Epidermal melanocyte (primary cell): ENCODE measurements at regions not wholly inside any gene's neighbourhood (a gene's known extent, or its start where the extent isn't known, plus 50 kb on each side); places are given as distances from the start of the nearest gene placed in this dataset.

Source experiments
- DNase-seq: peaks from one replicate; pipeline ENCODE4 v3.0.0; 2011; ENCODE audit warnings: low spot score; ENCODE audit not compliant: insufficient read length

DNA sequence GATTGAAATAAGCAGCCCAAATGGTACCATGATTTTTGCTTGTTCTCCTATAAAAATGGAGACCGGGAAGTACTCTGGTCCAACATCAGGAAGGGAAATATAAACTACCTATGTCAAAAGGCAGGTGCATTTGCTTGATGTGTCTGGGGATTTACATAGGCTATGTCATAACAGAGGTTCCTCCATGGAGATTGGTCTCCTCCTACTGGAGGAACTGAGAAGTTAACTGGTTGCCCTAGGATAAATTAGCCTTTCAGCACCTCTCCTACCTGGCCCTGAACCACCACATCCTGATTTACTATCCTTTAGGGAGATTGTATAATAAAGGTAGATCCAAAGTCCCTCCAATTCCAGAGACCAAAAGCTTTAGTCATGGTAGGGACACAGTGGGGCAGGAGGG is 1109.3 kb upstream of the B3GALT2 start:
- DNase-seq: no peak

DNA sequence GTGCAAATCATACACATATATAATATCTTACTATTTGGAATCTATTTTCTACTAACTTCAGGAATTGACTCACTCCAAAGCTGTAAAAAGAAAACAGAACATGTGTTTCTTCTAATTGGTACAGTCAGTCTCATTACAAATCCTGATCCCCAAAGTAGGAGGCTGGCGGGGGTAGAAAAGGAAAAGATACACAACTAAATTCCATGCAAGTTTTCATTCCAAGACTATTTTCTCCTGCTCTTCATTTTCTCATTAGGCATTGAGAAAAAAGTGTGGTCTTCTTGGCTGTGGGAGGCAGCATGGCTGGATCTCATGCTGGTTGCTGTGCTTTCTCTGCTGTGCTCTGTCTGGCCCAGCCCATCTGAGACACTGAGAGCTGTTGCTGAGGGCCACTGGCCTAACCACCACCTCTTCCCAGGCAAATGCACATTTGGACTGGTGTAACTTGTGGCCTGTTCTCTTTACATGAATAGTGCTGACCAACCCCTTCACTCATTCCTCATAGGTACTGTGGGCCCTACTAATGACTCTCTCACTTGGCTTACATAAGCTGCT is 1107.5 kb upstream of the B3GALT2 start:
- DNase-seq: no peak

GRCh38 chr1:194292966-194293365 is 1106.6 kb upstream of the B3GALT2 start:
- no peak for DNase-seq

GRCh38 chr1:194289569-194290266 is 1103.3 kb upstream of the B3GALT2 start:
- DNase-seq: no peak

DNA sequence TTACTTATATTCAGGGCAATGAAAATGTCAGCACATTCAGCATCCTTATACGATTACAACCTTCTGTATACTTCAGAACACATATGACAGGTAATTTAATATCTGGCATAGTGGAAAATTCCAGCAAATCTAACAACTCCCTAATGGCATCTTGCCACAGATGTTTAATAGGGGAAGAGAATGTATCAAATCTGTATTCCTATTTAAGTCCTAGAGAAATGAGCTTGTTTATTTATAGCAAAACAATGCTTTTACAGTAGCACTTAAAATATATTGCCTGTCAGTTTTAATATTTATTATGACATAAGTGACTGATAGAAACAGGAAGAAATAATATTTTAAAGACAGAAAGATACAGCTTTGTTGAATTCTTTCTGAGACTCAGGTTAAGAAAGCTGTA is 1101.8 kb upstream of the B3GALT2 start:
- no peak for DNase-seq

- no peak for DNase-seq
These were observed 1095.0 kb upstream of the B3GALT2 start for GRCh38 chr1:194281376-194281775.

DNA sequence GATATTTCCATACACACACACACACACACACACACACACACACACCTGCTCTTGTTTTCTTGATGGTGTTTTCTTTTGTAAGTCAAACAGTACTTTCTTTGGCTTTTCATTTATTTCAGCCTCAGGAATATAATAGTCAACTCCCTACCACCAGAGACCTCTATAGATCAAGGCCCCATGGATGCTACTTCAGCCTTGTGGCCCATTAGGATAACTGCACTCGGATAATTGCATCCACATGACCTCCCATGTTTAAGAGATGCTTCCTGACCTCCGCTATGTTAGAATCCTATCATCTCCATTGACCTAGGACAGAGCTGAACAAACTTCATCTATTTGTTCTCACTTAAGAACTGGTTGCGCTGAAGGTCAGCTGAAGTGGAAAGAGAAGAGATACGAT is 1094.0 kb upstream of the B3GALT2 start:
- no peak for DNase-seq

- DNase-seq: no peak
These were observed 1093.6 kb upstream of the B3GALT2 start for GRCh38 chr1:194279975-194280374.

GRCh38 chr1:194277927-194278326 is 1091.5 kb upstream of the B3GALT2 start:
- no peak for DNase-seq

DNA sequence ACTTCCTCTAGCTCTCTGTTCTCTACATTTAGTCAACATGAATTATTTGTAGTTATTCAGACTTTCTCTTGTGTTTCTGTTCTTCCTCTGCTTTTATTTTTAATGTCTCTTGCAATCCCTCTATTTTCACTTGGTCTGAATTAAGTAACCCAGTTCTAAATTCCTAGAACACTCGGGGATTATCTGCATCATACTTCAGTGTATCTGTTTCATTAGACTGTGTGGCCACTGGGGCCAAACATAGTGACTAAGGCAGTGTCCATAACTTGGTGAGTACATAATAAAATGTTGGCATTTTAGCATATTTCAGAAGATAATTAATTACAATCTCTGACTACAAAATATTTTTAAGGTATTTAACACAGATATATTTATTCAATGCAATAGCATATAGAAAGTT is 1087.2 kb upstream of the B3GALT2 start:
- DNase-seq: no peak

GRCh38 chr1:194268839-194269238 is 1082.4 kb upstream of the B3GALT2 start:
- no peak for DNase-seq

- no peak for DNase-seq
These were observed 1080.6 kb upstream of the B3GALT2 start for GRCh38 chr1:194267021-194267420.

- DNase-seq: no peak
These were observed 1069.6 kb upstream of the B3GALT2 start for GRCh38 chr1:194256010-194256409.

DNA sequence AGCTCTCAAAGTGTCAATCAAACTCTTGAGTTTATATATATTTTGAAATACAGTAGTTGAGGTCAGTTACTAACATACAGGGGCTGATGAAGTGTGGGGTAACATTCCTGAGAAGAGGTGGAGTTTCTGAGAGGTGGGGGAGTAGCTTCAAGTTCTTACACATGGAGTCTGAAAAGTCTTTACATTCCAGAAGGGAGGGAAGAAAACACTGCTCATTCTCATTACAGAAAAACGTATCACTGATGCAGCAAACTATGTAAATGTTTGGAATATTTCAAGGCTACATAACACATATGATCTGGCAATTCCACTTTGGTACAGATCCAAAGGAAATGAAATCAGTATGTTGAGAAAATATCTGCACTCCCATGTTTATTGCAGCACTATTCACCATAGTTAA is 1065.8 kb upstream of the B3GALT2 start:
- DNase-seq: no peak

GRCh38 chr1:194241215-194241614 is 1054.8 kb upstream of the B3GALT2 start:
- no peak for DNase-seq

DNA sequence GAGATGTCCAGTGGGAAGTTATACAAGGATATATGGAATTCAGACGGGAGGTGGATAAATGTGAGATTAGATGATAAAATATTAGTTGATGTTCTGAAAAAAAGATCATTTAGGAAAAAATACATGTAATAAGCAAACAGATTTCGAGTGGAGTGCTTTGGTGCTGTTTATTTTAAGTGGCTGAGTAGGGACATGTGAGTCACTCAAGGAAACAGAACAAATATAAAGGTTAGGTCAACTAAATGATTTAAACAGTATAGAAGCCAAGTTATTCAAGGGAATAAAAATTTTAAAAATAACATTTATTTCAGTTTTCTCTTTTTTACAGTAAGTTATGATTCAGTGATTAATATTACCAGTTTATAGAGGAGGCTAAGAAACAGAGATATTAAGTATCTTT is 1046.7 kb upstream of the B3GALT2 start:
- no peak for DNase-seq

DNA sequence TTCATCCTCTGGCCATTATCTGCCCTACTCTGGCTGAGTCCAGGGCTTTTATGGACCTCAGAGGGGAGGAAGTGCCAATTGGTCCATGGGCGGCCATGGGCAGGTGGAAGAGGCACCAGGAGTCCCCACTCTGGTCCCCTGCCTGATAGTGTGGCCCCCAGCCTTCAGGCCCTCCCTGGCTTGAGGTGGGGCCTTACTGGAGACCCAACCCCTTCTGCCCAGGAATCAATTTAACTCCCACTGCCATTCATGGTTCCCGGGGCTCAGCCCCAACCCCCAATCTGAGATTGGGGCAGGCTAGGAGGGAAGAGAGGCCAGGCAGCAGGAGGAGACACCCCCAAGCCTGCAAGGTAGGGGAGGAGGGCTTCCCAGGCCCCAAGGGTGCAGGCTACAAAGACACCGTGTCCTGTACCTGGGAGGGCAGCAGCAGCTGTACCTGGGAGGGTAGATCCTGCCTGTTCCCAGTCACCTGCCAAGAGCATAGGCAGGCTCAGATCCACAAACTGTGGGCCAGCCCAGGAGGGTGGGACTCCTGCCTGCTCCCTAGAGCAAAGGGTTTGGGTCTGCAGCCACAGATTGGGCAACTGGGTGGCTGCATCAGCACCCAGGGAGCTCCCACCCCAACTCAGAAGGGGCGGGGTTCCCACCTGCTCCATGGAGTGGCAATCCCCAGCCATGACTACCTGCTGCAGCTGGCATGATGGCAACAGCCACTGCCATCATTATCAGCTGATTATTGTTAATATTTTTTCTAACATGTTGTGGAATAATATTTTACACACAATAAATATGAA is 1044.1 kb upstream of the B3GALT2 start:
- no peak for DNase-seq

- DNase-seq: no peak
These were observed 1042.0 kb upstream of the B3GALT2 start for GRCh38 chr1:194228427-194228826.

GRCh38 chr1:194227161-194227560 is 1040.7 kb upstream of the B3GALT2 start:
- no peak for DNase-seq

DNA sequence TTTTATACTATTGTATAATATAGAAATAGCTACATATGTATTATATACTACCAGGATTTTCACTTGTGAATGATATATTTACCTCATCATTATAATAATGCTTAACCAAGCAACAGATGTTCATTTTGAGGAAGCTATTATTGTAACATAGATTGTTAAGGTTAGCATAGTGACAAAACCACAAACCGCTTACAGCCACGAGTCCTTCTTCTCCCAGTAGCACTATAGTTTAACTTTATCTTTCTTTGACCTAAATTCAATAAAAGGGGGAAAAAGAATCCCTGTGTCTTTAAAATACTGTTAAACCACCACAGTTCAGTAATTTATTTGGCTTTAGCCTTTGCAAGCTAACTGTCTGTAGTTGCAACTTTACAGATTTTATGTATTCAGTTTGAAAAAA is 1039.4 kb upstream of the B3GALT2 start:
- DNase-seq: no peak

GRCh38 chr1:194223596-194223995 is 1037.2 kb upstream of the B3GALT2 start:
- DNase-seq: no peak

DNA sequence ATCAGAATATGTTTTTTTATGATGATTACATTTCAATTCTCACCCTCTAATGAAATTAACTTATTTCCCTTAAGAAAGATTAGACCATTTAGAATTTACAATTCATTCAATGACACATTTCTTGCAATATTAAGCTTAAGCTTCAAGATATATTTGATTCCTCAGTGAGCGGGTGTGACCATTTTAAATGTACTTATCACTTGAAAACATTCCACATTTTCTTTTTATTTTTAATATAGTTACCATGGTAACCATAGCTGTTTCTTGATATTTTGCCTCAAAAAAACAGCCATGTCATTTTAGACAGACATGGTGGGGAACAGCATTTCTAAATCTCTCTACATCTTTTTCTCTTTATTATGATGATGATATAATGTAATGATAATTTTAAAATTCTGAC is 1029.0 kb upstream of the B3GALT2 start:
- no peak for DNase-seq

DNA sequence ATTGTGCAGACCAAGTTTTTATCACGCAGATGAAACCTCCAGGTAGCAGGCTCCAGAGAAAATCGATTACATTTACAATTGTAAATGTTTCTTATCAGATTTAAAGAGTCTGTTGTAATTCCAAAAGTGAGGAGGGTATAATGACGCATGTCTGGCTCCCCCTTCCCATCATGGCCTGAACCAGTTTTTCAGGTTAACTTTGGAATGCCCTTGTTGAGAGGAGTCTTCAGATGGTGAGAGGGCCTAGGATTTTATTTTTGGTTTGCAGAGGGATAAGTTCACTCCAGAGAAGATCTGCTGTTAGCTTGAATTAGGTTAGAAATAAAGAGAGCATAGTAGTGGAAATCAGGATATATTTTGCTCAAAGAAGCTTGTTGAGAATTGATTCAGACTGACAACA is 1028.3 kb upstream of the B3GALT2 start:
- DNase-seq: no peak
